GM12864 (cell line): ENCODE measurements at regions not wholly inside any gene's neighbourhood (a gene's known extent, or its start where the extent isn't known, plus 50 kb on each side); places are given as distances from the start of the nearest gene placed in this dataset.

Experiments
- DNase-seq: peaks from one replicate; pipeline ENCODE4 v3.0.0-alpha.2; 2011; ENCODE audit warnings: low read depth
- H3K4me3 ChIP-seq: 2 replicates; pipeline ENCODE4 v1.5.1; 2011; ENCODE audit warnings: mild to moderate bottlenecking, low read depth, low read length, control low read depth
- CTCF ChIP-seq: IDR thresholded peaks from 2 replicates; pipeline ENCODE4 v1.5.1; 2011; ENCODE audit warnings: low read depth, mild to moderate bottlenecking, moderate library complexity, low read length, control low read depth, inconsistent platforms; ENCODE audit errors: missing control alignments

GRCh38 chr6:154942770-154943169, 52.3 kb upstream of the TIAM2 start:
- no peak for TF ChIP-seq CTCF
- H3K4me3 ChIP-seq: no peak overlapping the region
- DNase-seq: no peak

GRCh38 chr6:154945271-154945890, 49.7 kb upstream of the TIAM2 start:
- no peak for DNase-seq
- H3K4me3 ChIP-seq: no peak overlapping the region
- TF ChIP-seq CTCF: no peak
